Suppressor macrophage treated with lipopolysaccharide for 1 hour (primary cell): ENCODE measurements at regions not wholly inside any gene's neighbourhood (a gene's known extent, or its start where the extent isn't known, plus 50 kb on each side); places are given as distances from the start of the nearest gene placed in this dataset.
"Not testable (repeated sequence)": the region's sequence is repeated elsewhere in the genome, so short reads cannot be mapped to it uniquely, and the experiment has no call there.

ENCODE experiments used
- DNase-seq, 3 donors: peaks; one replicate each; pipeline ENCODE4 v3.0.0-alpha.2; 2020 to 2022

GRCh38 chr14:26655128-26655527 lies 57.3 kb upstream of the NOVA1 start:
- no peak for DNase-seq

GRCh38 chr14:26663506-26663905 lies 65.7 kb upstream of the NOVA1 start:
- no peak for DNase-seq

- DNase-seq: not testable (repeated sequence)
Measured at GRCh38 chr14:26678732-26679420, 81.0 kb upstream of the NOVA1 start.

- DNase-seq: no peak
Measured at GRCh38 chr14:26685401-26685800, 87.6 kb upstream of the NOVA1 start.

GRCh38 chr14:26687301-26687837 lies 89.5 kb upstream of the NOVA1 start:
- DNase-seq: no peak

GRCh38 chr14:26694521-26694920 lies 96.7 kb upstream of the NOVA1 start:
- DNase-seq: no peak

GRCh38 chr14:26702721-26703230 lies 104.9 kb upstream of the NOVA1 start:
- DNase-seq: no peak

- no peak for DNase-seq
Measured at GRCh38 chr14:26703686-26704366, 106.0 kb upstream of the NOVA1 start.

- no peak for DNase-seq
Measured at GRCh38 chr14:26707234-26707633, 109.4 kb upstream of the NOVA1 start.

- peak in 1 of 3 donors; percentile 6 for DNase-seq
Measured at GRCh38 chr14:26709019-26709418, 111.2 kb upstream of the NOVA1 start.

GRCh38 chr14:26719514-26719913 lies 121.7 kb upstream of the NOVA1 start:
- DNase-seq: no peak

- DNase-seq: no peak
Measured at GRCh38 chr14:26722258-26722657, 124.4 kb upstream of the NOVA1 start.

- no peak for DNase-seq
Measured at GRCh38 chr14:26729851-26730250, 132.0 kb upstream of the NOVA1 start.

GRCh38 chr14:26730929-26731618 lies 133.2 kb upstream of the NOVA1 start:
- DNase-seq: no peak

GRCh38 chr14:26735811-26736210 lies 138.0 kb upstream of the NOVA1 start:
- no peak for DNase-seq

GRCh38 chr14:26738571-26738970 lies 140.7 kb upstream of the NOVA1 start:
- no peak for DNase-seq

- DNase-seq: no peak
Measured at GRCh38 chr14:26741711-26742212, 143.9 kb upstream of the NOVA1 start.

- DNase-seq: no peak
Measured at GRCh38 chr14:26743284-26743683, 145.5 kb upstream of the NOVA1 start.

GRCh38 chr14:26744903-26745302 lies 147.1 kb upstream of the NOVA1 start:
- DNase-seq: no peak

- no peak for DNase-seq
Measured at GRCh38 chr14:26761532-26761931, 163.7 kb upstream of the NOVA1 start.

- no peak for DNase-seq
Measured at GRCh38 chr14:26765301-26765700, 167.5 kb upstream of the NOVA1 start.

- peak in 1 of 3 donors; percentile 20 for DNase-seq
Measured at GRCh38 chr14:26765768-26766520, 168.1 kb upstream of the NOVA1 start.

- no peak for DNase-seq
Measured at GRCh38 chr14:26766726-26767125, 168.9 kb upstream of the NOVA1 start.
